ENCODE measurements at regions not wholly inside any gene's neighbourhood (a gene's known extent, or its start where the extent isn't known, plus 50 kb on each side); places are given as distances from the start of the nearest gene placed in this dataset.

DNA sequence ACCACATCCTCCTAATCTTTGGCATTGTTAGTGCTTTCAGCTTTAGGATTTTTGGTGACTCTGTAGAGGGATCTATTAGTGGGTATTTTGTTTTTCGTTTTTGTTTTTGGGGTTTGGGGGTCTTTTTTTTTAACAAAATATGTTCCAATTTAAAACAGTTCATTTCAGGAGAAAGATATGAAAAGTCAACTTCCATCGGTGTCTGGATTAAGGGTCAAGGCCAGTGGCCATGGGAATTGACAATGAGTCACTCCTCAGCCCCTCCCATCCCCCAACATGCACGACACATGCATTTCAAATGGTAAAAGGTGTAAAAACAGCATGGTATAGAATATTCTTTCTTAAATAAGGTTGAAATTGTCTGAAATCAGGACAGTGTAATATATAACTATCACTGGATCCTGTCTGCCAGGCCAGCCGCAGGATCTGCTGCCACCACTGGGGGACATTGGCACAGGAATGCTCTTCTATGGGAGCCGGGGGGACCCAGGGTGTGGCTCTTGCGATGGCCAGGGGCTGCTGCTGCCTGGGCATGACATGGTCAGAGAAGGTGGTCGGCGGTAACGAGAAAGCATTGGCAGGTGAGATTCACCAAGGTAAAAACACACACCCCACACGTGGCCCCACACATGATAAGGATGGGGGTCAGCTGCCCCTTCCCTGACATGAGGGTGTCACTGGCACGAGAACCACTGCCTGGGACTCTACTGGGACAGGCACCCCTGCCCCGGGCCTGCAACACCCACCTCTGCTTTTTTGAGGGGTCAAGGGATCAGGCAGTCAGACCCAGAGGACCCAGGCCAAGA lies 126.2 kb upstream of the KCTD7 start:
- TF ChIP-seq, protein P1, sequence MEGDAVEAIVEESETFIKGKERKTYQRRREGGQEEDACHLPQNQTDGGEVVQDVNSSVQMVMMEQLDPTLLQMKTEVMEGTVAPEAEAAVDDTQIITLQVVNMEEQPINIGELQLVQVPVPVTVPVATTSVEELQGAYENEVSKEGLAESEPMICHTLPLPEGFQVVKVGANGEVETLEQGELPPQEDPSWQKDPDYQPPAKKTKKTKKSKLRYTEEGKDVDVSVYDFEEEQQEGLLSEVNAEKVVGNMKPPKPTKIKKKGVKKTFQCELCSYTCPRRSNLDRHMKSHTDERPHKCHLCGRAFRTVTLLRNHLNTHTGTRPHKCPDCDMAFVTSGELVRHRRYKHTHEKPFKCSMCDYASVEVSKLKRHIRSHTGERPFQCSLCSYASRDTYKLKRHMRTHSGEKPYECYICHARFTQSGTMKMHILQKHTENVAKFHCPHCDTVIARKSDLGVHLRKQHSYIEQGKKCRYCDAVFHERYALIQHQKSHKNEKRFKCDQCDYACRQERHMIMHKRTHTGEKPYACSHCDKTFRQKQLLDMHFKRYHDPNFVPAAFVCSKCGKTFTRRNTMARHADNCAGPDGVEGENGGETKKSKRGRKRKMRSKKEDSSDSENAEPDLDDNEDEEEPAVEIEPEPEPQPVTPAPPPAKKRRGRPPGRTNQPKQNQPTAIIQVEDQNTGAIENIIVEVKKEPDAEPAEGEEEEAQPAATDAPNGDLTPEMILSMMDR (IDR thresholded peaks at IDR 0.05): no peak
- no peak for TF ChIP-seq POLR2A (IDR thresholded peaks at IDR 0.05)

Data from Peyer's patch (tissue), 4 donors.